OCI-LY1 (cell line): ENCODE measurements at regions not wholly inside any gene's neighbourhood (a gene's known extent, or its start where the extent isn't known, plus 50 kb on each side); places are given as distances from the start of the nearest gene placed in this dataset.

Source experiments
- CTCF ChIP-seq: fragments of 200-600 bp; sonication (generic), shearing (Covaris generic); IDR thresholded peaks from 2 replicates; pipeline ENCODE4 v1.5.1; 2017; ENCODE audit warnings: mild to moderate bottlenecking, antibody characterized with exemption, low read length, moderate library complexity, mixed read lengths
- EZH2 ChIP-seq: fragments of 200-600 bp; sonication (generic), shearing (Covaris generic); IDR thresholded peaks from 2 replicates; pipeline ENCODE4 v1.8.0; 2017; ENCODE audit warnings: borderline replicate concordance, mixed run types, mild to moderate bottlenecking, antibody characterized with exemption, low read length, moderate library complexity, mixed read lengths

DNA sequence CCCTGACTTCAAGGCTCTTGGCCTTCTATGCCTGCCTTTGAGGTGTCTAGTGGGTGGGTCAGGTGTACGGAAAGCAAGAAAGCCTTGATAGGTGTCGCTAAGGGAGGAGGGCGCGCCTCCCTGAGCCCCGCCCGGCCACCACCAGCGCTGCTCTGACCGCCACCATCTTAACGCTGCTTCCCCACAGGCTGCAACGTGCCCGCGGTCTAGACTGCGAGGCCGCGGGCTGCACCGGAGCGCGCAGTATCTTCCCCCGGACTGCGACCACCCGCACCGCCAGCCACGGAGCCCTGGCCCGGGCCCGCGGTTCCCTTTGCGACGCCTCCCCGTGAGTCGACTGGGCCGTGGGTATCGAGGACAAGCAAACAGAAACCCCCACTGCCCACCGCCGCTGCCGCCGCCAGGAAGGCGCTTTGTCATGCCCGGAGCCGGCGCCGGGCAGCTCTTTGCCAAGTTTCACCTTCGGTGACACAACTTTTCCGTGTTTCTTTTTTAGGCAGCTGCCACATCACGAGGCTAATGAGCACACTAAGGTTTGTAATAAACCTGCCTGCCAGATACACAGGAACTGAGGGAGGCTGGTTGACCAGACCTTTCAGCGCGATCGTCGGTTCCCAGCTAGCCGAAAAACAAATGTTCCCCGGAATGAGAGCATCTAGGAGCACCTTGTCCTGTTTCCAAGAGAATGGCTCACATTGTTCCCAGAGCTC is 335.8 kb upstream of the F9 start:
- TF ChIP-seq CTCF (no peak), EZH2 (no peak)
